ENCODE measurements at regions not wholly inside any gene's neighbourhood (a gene's known extent, or its start where the extent isn't known, plus 50 kb on each side); places are given as distances from the start of the nearest gene placed in this dataset.

DNA sequence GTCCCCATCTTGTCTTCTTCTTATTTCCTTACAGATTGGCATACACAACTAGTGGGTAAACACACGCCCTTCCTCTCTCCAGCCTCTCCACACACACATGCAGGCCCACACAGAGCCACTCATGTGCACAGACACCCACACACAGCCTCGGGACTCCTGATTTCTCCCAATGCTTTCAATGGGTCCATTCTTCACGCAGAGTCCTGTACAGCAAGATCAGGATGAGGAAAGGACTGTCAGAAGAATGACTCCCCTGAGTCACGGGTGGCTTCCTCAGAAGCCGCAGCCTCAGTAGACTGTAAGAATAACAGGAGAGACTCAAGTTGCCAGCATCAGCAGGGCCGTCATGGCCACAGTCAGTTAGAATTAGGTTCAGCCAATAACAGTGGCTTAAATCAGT, 109.1 kb upstream of the GLI2 start:
- Histone ChIP-seq H3K4me3 (ENCODE audit: low read depth, low read length, poor library complexity, severe bottlenecking) (no peak overlapping the region), H3K27ac (ENCODE audit: low read depth, low read length, poor library complexity, severe bottlenecking) (no peak overlapping the region), H3K9me3 (ENCODE audit: low read depth, low read length, poor library complexity, severe bottlenecking) (no peaks in the 10 kb centered on the region), H3K36me3 (ENCODE audit: insufficient read depth, low read length, poor library complexity, severe bottlenecking) (no peaks in the 10 kb centered on the region), H3K4me1 (ENCODE audit: insufficient read depth, low read length, poor library complexity, severe bottlenecking) (no peaks in the 10 kb centered on the region), H3K27me3 (replicated peaks; ENCODE audit: insufficient read depth, low read depth, low read length, poor library complexity) (no peaks in the 10 kb centered on the region)
- DNase-seq (ENCODE audit: low spot score), result no peak
- intact Hi-C loops (cut with micrococcal nuclease; ENCODE audit: unreplicated experiment), result no loop called here
- ChIA-PET CTCF (no interaction called here), POLR2A (ENCODE audit: low non-redundant PET) (no interaction called here)
- BruUV-seq (replicated peaks), result no TSS peak
- no peak for TF ChIP-seq EZH2 (IDR thresholded peaks at IDR 0.05; ENCODE audit: borderline replicate concordance, low read depth, low read length, poor library complexity, severe bottlenecking)
- no peak for TF ChIP-seq CTCF (conservative IDR thresholded peaks at IDR 0.05; ENCODE audit: low read depth, low read length)

DNA sequence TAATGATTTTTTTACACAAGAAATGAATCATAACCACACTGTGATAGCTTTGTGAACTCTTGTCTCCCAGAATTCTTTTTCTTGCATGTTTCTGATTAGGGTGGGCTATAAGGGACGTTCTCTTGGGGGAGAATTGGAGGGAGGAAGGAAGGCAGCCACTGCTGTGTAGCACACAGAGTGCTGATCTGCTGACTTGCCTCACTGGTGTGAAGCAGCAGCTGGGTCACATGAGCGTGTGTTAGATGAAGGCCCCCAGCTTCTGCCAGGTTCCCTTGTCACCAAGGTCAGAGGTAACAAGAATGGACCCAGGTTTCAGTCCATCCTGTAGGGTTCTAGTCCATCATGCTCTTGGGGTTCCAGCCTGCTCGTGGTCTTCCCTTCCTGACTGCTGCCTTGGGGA, 107.4 kb upstream of the GLI2 start:
- BruUV-seq (replicated peaks), result no TSS peak
- ChIA-PET POLR2A (ENCODE audit: low non-redundant PET) (no interaction called here), CTCF (no interaction called here)
- no peak for DNase-seq (ENCODE audit: low spot score)
- intact Hi-C loops (cut with micrococcal nuclease; ENCODE audit: unreplicated experiment), result no loop called here
- Histone ChIP-seq H3K36me3 (ENCODE audit: insufficient read depth, low read length, poor library complexity, severe bottlenecking) (no peaks in the 10 kb centered on the region), H3K27ac (ENCODE audit: low read depth, low read length, poor library complexity, severe bottlenecking) (no peak overlapping the region), H3K27me3 (replicated peaks; ENCODE audit: insufficient read depth, low read depth, low read length, poor library complexity) (no peaks in the 10 kb centered on the region), H3K4me1 (ENCODE audit: insufficient read depth, low read length, poor library complexity, severe bottlenecking) (no peaks in the 10 kb centered on the region), H3K4me3 (ENCODE audit: low read depth, low read length, poor library complexity, severe bottlenecking) (no peak overlapping the region), H3K9me3 (ENCODE audit: low read depth, low read length, poor library complexity, severe bottlenecking) (no peaks in the 10 kb centered on the region)
- no peak for TF ChIP-seq EZH2 (IDR thresholded peaks at IDR 0.05; ENCODE audit: borderline replicate concordance, low read depth, low read length, poor library complexity, severe bottlenecking)
- no peak for TF ChIP-seq CTCF (conservative IDR thresholded peaks at IDR 0.05; ENCODE audit: low read depth, low read length)

DNA sequence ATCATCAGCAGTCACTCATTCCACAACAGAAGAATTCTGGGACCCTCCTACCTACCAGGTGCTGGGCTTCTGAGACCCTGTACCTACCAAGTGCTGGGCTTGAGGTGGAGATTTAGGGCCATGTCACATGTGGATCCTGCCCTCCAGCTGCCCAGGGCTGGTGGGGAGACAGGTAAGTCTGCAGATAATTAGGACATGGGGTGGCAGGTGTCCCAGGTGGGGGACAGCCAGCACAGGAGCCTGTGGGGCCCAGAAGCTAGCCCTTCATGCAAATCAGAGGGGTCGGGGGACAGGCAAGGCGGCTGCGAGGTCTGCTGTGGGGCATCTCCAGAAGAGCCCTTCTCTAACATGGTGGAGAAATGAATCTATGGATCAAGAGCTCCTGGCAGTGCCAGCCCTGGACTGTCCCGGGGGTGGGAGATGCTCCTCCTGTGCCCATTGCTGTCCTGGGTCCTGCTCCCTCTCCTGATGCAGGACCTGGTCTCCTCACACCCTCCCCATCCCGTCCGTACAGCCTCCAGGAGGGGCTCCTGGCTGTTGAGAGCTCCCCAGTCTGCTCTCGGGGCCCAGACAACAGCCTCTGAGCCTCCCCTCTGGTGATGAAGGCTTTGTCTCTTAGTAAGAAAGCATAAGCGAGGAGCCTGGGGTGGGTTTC, 106.3 kb upstream of the GLI2 start:
- Histone ChIP-seq H3K4me3 (ENCODE audit: low read depth, low read length, poor library complexity, severe bottlenecking) (no peak overlapping the region), H3K4me1 (ENCODE audit: insufficient read depth, low read length, poor library complexity, severe bottlenecking) (no peaks in the 10 kb centered on the region), H3K27ac (ENCODE audit: low read depth, low read length, poor library complexity, severe bottlenecking) (no peak overlapping the region), H3K27me3 (replicated peaks; ENCODE audit: insufficient read depth, low read depth, low read length, poor library complexity) (no peaks in the 10 kb centered on the region), H3K9me3 (ENCODE audit: low read depth, low read length, poor library complexity, severe bottlenecking) (no peaks in the 10 kb centered on the region), H3K36me3 (ENCODE audit: insufficient read depth, low read length, poor library complexity, severe bottlenecking) (no peaks in the 10 kb centered on the region)
- BruUV-seq (replicated peaks), result no TSS peak
- ChIA-PET CTCF (no interaction called here), POLR2A (ENCODE audit: low non-redundant PET) (no interaction called here)
- no peak for DNase-seq (ENCODE audit: low spot score)
- TF ChIP-seq CTCF (conservative IDR thresholded peaks at IDR 0.05; ENCODE audit: low read depth, low read length) (no peak), EZH2 (IDR thresholded peaks at IDR 0.05; ENCODE audit: borderline replicate concordance, low read depth, low read length, poor library complexity, severe bottlenecking) (no peak)
- intact Hi-C loops (cut with micrococcal nuclease; ENCODE audit: unreplicated experiment), result no loop called here
